ENCODE measurements at regions not wholly inside any gene's neighbourhood (a gene's known extent, or its start where the extent isn't known, plus 50 kb on each side); places are given as distances from the start of the nearest gene placed in this dataset.

GRCh38 chr2:14717131-14717530, 84.6 kb downstream of the LRATD1 start:
- ChIA-PET POLR2A (no interaction called here), CTCF (no interaction called here)
- no TSS peak for BruUV-seq (replicated peaks)
- H3K9me3 ChIP-seq (ENCODE audit: control insufficient read depth, insufficient read depth, low read depth, low read length): no peaks in the 10 kb centered on the region
- in situ Hi-C loops (cut with HindIII; ENCODE audit: low pct_unique_long_range_greater_than_20kb, low sequenced_read_pairs): no loop called here
- H3K4me3 ChIP-seq (ENCODE audit: low read depth in 2 of 2, low read length in 2 of 2): no peak overlapping the region
- no peak overlapping the region for H3K27ac ChIP-seq (ENCODE audit: low read length)
- ATAC-seq (no peak), DNase-seq (ENCODE audit: low read depth, low spot score) (no peak)
- intact Hi-C loops (cut with micrococcal nuclease; ENCODE audit: unreplicated experiment): no loop called here
- no peaks in the 10 kb centered on the region for H3K4me1 ChIP-seq (ENCODE audit: control insufficient read depth, insufficient read depth, low read length)
- TF ChIP-seq TCF7L2 (IDR thresholded peaks at IDR 0.05; ENCODE audit: low read depth, low read length) (no peak), CTCF (IDR thresholded peaks at IDR 0.05) (no peak), SIN3A (IDR thresholded peaks at IDR 0.05; ENCODE audit: borderline replicate concordance, insufficient read depth, low read depth, low read length) (no peak), REST (IDR thresholded peaks at IDR 0.05; ENCODE audit: insufficient read depth in 1 of 2, low read depth in 2 of 2, low read length in 1 of 2) (no peak)
- no peaks in the 10 kb centered on the region for H3K36me3 ChIP-seq (ENCODE audit: control insufficient read depth, insufficient read depth, low read length)
- no peaks in the 10 kb centered on the region for H3K27me3 ChIP-seq (ENCODE audit: control insufficient read depth, insufficient read depth, low read length)

GRCh38 chr2:14720319-14720718, 87.8 kb downstream of the LRATD1 start:
- intact Hi-C loops (cut with micrococcal nuclease; ENCODE audit: unreplicated experiment): no loop called here
- Histone ChIP-seq H3K4me1 (ENCODE audit: control insufficient read depth, insufficient read depth, low read length) (no peaks in the 10 kb centered on the region), H3K9me3 (ENCODE audit: control insufficient read depth, insufficient read depth, low read depth, low read length) (no peaks in the 10 kb centered on the region), H3K27me3 (ENCODE audit: control insufficient read depth, insufficient read depth, low read length) (no peaks in the 10 kb centered on the region), H3K36me3 (ENCODE audit: control insufficient read depth, insufficient read depth, low read length) (no peaks in the 10 kb centered on the region), H3K27ac (ENCODE audit: low read length) (no peak overlapping the region), H3K4me3 (ENCODE audit: low read depth in 2 of 2, low read length in 2 of 2) (no peak overlapping the region)
- ChIA-PET POLR2A (no interaction called here), CTCF (no interaction called here)
- in situ Hi-C loops (cut with HindIII; ENCODE audit: low pct_unique_long_range_greater_than_20kb, low sequenced_read_pairs): no loop called here
- no peak for ATAC-seq
- no peak for TF ChIP-seq POLR2AphosphoS5 (IDR thresholded peaks at IDR 0.05; ENCODE audit: low read depth, low read length)
- DNase-seq (ENCODE audit: low read depth, low spot score): no peak
- BruUV-seq (replicated peaks): no TSS peak

- Histone ChIP-seq H3K27me3 (ENCODE audit: control insufficient read depth, insufficient read depth, low read length) (no peaks in the 10 kb centered on the region), H3K27ac (ENCODE audit: low read length) (no peak overlapping the region), H3K36me3 (ENCODE audit: control insufficient read depth, insufficient read depth, low read length) (no peaks in the 10 kb centered on the region), H3K9me3 (ENCODE audit: control insufficient read depth, insufficient read depth, low read depth, low read length) (no peaks in the 10 kb centered on the region), H3K4me1 (ENCODE audit: control insufficient read depth, insufficient read depth, low read length) (no peaks in the 10 kb centered on the region), H3K4me3 (ENCODE audit: low read depth in 2 of 2, low read length in 2 of 2) (no peak overlapping the region)
- intact Hi-C loops (cut with micrococcal nuclease; ENCODE audit: unreplicated experiment): no loop called here
- CTCF ChIA-PET: no interaction called here
- TF ChIP-seq POLR2AphosphoS5 (IDR thresholded peaks at IDR 0.05; ENCODE audit: low read depth, low read length) (no peak), REST (IDR thresholded peaks at IDR 0.05; ENCODE audit: insufficient read depth in 1 of 2, low read depth in 2 of 2, low read length in 1 of 2) (no peak), TCF7L2 (IDR thresholded peaks at IDR 0.05; ENCODE audit: low read depth, low read length) (no peak), SIN3A (IDR thresholded peaks at IDR 0.05; ENCODE audit: borderline replicate concordance, insufficient read depth, low read depth, low read length) (no peak), CTCF (IDR thresholded peaks at IDR 0.05) (no peak)
- POLR2A ChIA-PET: no interaction called here
- in situ Hi-C loops (cut with HindIII; ENCODE audit: low pct_unique_long_range_greater_than_20kb, low sequenced_read_pairs): no loop called here
- BruUV-seq (replicated peaks): no TSS peak
- ATAC-seq (no peak), DNase-seq (ENCODE audit: low read depth, low spot score) (no peak)
Observed at GRCh38 chr2:14720739-14721138, 88.2 kb downstream of the LRATD1 start.

Data from Panc1 (cell line).